ENCODE measurements at regions not wholly inside any gene's neighbourhood (a gene's known extent, or its start where the extent isn't known, plus 50 kb on each side); places are given as distances from the start of the nearest gene placed in this dataset.

DNA sequence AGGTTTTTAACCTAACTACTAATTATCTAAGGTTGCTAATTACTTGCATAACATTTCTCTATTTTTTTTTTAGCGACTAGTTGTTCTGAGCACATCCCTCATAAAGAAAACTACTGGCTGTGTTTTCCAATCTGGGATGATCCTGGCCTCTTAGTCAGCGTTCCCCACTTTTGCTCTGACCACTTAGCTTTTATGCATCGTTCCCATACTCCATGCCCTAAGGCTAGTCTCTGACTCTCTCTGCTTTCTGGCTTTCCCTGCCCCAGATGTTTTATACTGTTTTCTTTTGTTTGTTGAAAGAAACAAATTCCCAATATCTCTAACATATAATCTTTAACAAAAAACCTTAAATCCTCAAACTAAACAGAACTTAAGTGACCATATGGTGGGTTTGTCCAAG, 217.9 kb downstream of the SPATA31D1 start:
- TF ChIP-seq YY1 (IDR thresholded peaks at IDR 0.05; ENCODE audit: insufficient read depth, insufficient read length) (no peak), ZNF274 (IDR thresholded peaks at IDR 0.05; ENCODE audit: low read depth, low read length) (no peak)
